NCI-H1436 treated with DMSO at 0.1 percent for 48 hours (cell line): ENCODE measurements at regions not wholly inside any gene's neighbourhood (a gene's known extent, or its start where the extent isn't known, plus 50 kb on each side); places are given as distances from the start of the nearest gene placed in this dataset.

Experiments
- DNase-seq: peaks from one replicate; lab custom pipeline; 2025; lab: John Stamatoyannopoulos, UW

- no peak for DNase-seq
Observed at GRCh38 chr1:98330224-98330623, 331.3 kb upstream of the SNX7 start.

GRCh38 chr1:98328855-98329254, 332.7 kb upstream of the SNX7 start:
- DNase-seq, result no peak

GRCh38 chr1:98327220-98327861, 334.2 kb upstream of the SNX7 start:
- DNase-seq, result no peak

- DNase-seq, result no peak
Observed at GRCh38 chr1:98325646-98326440, 335.7 kb upstream of the SNX7 start.

GRCh38 chr1:98323906-98324358, 337.6 kb upstream of the SNX7 start:
- DNase-seq, result no peak

DNA sequence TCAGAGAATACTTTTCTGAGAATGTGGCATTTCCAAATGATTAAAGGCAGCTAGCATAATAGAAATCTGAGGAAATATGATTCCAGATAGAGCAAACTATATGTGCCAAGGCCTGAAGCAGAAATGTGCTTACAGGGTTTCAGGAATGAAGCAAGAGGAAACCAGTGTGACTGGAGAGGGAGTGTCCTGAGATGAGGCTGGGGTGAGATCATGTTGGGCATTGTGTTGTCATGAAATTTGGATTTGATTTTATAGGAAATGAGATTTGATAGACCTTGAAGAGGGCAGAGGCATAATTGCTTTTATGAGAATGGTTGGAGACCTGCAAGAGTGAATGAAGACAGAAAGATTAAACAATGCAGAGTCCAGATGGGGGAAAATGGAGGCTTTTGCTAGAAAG, 338.1 kb upstream of the SNX7 start:
- DNase-seq, result no peak

DNA sequence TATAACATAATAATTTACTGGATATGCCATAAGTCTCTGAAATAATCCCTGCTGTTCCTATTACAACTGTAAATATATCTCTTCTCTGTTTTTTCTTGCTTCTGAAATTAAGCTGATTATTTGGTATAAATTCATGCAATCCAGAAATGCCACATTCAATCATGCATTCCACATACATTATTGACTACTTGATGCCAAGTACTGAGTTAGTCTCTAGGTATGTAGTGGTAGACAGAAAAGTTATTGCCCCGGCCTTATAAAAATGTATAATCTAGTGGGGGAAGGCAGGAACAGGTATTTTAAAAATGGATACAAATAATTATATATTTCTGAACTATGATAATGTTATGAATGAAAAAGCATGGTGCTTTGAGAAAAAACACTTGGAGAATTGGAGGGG, 338.6 kb upstream of the SNX7 start:
- DNase-seq, result no peak

DNA sequence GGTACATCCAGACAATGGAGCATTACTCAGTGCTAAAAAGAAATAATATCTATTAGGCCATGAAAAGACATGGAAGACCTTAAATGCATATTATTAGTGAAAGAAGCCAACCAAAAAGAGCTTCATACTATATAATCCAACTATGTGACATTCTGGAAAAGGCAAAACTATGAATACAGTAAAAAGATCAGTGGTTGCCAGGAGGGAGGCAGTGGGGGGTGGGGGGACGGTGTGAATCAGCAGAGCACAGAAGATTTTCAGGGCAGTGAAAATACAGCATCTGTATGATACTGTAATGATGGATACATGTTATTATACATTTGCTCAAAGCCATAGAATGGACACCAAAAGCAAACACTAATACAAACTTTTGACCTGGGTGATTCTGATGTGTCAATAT, 339.4 kb upstream of the SNX7 start:
- no peak for DNase-seq

DNA sequence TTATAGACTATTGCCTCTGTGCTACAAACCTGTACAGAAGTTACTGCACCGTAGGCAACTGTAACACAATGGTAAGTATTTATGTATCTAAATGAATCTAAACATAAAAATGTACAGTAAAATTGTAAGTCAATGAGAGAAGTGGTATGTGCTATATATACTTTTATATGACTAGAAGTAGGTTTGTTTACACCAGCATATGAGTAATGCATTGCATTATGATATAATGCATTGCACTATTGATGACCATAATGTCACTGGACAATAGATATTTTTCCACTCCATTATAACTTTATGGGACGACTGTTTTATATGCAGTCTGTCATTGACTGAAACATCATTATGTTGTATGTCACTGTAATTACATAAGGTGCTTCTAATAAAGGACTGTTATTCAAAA, 340.3 kb upstream of the SNX7 start:
- no peak for DNase-seq

GRCh38 chr1:98316286-98316905, 345.1 kb upstream of the SNX7 start:
- DNase-seq, result no peak

GRCh38 chr1:98315309-98315708, 346.2 kb upstream of the SNX7 start:
- DNase-seq, result no peak

DNA sequence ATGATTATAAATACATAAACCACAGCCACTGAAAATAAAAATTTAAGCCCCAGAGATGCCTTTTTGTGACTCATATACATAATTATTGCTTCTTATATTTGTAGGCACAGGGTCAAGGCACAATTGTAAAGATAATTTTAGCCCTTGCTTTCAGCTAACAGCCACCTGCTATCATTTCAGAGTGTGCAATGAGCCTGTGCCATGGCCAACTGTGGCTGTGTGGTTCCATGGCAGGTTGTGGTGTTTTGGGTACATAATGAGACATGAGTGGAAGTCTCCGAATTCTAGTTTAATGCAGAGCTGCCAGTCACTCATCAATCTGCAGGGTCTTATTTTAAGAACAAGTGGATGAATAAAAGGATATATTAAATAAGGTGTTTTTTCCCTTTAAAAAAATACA, 346.9 kb upstream of the SNX7 start:
- no peak for DNase-seq

DNA sequence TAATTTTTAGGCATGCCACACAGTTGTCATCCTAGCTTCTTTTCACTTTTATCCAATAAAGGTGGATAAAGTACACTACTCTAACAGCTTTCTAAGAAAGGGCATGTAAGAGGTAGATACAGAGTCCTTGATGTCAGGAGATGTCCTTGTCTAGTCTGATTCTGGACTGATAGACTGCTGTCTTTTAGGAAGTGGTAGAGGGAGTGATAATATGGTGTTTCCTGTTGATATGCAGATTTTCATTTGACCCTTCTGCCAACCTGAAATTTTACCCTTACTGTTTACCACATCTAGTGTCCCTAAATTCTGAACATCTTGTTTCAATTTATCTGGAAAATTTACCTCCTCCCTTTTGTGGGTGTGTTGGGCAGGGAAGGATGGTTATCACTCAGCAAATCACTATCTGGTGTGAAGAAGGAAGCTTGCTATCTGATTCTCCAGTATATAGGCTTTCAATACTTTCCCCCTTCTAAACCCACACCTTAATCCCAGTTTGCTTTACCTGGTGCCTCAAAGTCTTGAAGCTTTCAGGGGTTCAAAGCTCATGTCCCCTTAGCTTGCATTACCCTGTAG, 354.9 kb upstream of the SNX7 start:
- DNase-seq, result no peak

- DNase-seq, result no peak
Observed at GRCh38 chr1:98305362-98305761, 356.2 kb upstream of the SNX7 start.

DNA sequence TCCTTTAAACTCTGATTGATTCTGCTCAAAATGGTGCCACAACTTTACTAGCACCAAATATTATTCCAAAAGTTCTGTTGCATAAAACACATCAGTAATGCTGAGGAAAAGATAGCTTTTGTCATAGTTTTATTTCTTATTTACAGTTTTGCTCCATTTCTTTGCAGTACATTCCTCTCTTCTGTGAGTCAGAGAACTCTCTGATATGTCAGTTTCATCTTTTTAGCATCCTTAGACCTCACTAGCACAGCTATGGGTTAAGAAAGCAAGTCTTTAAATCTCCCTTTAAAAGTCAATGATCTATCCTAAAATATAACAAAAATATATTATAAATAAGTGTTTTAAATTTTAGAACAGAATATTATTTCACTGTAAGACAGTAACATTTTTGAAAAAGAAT, 356.6 kb upstream of the SNX7 start:
- no peak for DNase-seq

- DNase-seq, result no peak
Observed at GRCh38 chr1:98299861-98300260, 361.7 kb upstream of the SNX7 start.

DNA sequence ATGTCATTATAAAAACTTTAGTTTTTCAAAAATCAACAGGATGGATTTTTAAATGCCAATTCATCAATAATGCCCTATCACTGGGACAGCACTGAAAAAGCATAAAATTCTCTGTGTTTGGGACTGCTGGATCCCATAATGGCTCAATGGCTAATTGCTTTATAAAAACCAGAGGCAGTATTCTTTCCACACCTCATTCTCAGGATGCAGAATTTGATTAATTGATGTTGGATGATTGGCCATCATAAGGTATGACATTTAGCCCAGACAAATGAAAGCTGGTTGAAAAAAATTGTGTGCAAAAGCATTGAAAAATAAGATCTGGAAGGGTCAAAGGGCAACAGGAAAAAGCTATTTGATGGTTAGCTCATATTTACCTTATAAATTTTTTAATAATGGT, 362.2 kb upstream of the SNX7 start:
- no peak for DNase-seq

DNA sequence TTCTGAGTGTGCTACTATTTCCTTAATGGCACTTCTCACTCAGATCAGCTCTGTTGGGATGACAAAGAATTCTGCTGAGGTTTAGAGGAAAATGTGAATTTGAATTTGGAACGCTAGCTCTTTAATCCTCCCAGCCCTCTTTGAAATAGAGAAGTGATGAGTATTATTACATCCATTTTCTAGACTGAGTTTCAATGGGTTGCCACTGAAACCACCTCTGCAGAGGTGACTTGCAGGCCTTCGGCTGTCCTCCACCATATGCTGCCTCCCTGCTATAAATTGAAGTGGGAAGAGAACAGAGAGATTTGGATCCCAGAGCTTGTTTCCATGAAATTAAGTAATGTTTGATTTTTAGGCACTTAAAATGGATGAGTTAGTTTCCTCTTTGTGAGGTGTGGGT, 363.2 kb upstream of the SNX7 start:
- DNase-seq, result no peak

- no peak for DNase-seq
Observed at GRCh38 chr1:98296681-98297080, 364.8 kb upstream of the SNX7 start.

DNA sequence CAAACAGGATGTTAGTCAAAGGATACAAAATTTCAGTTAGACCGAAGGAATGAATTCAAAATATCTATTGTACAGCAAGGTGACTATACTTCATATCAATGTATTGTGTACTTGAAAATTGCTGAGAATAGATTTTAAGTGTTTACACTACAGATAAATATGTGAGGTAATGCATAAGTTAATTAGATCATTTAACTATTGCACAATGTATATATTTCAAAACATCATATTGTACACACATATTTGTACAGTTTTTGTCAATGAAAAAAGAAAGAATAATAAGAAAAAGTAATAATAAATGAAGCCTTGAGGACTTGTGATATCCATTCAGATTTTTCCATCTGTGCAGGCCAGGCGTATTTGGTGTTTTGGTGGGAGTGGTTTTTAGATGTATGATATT, 367.4 kb upstream of the SNX7 start:
- DNase-seq, result no peak

DNA sequence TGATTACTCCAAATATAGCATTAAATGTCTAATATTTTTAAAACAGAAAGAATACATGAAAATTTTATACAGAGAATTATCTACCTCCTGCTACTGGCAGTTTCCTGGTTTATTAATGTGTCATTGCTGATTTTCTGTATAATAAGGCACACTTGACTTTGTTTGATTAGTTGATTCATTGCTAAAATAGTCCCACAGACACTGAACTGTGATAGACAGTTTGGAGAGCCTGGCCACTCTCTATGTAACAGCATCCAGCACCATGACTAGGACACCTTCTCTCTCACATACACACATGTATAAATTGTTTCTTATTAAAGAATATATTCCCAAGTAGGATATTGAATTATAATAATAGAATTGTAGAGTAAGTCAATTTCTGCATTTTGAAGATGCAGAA, 368.5 kb upstream of the SNX7 start:
- no peak for DNase-seq

DNA sequence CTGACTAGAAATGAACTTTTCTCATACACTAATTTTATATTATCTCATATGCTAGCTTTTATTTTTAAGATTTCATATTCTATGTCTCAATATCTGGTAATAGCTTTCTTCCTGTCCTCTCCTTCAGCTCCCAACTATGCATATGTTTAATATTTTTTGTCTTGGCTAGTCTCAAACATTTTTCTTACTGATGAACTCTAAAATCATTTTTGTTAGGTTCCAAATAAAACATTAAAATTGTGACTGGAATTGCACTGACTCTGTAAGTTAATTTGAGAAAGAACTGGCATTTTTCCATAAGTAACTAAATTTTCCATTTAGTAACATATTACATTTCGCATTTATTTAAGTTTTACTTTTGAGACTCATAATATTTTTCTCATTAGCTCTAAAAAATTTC, 368.5 kb upstream of the DPYD start:
- no peak for DNase-seq

GRCh38 chr1:98288494-98288893, 367.7 kb upstream of the DPYD start:
- no peak for DNase-seq
